Erythroblast (primary cell): ENCODE measurements at regions not wholly inside any gene's neighbourhood (a gene's known extent, or its start where the extent isn't known, plus 50 kb on each side); places are given as distances from the start of the nearest gene placed in this dataset.

Source experiments
- DNase-seq, 2 experiments: peaks; one replicate each; lab custom pipeline; 2025; lab: John Stamatoyannopoulos, UW
- GATA1 ChIP-seq: IDR thresholded peaks from 2 replicates; pipeline ENCODE4 v1.6.1; 2011; ENCODE audit warnings: low read depth, mild to moderate bottlenecking, control low read depth, low read length, moderate library complexity
- POLR2A ChIP-seq: IDR thresholded peaks from 2 replicates; pipeline ENCODE4 v1.6.1; 2011; ENCODE audit warnings: mild to moderate bottlenecking, low read length

GRCh38 chr1:5506634-5507033 is 485.6 kb downstream of the NPHP4 start:
- no peak for DNase-seq
- TF ChIP-seq GATA1 (no peak), POLR2A (no peak)

GRCh38 chr1:5505944-5506343 is 486.3 kb downstream of the NPHP4 start:
- no peak for TF ChIP-seq POLR2A
- TF ChIP-seq GATA1, result no peak
- DNase-seq, result no peak

- TF ChIP-seq POLR2A, result no peak
- no peak for TF ChIP-seq GATA1
- no peak for DNase-seq
These were observed 487.9 kb downstream of the NPHP4 start for GRCh38 chr1:5504364-5504740.

- TF ChIP-seq GATA1 (no peak), POLR2A (no peak)
These were observed 488.5 kb downstream of the NPHP4 start for GRCh38 chr1:5503556-5504363.

GRCh38 chr1:5502311-5503194 is 489.7 kb downstream of the NPHP4 start:
- TF ChIP-seq GATA1 (no peak), POLR2A (no peak)
- no peak for DNase-seq

More at GRCh38 chr1:5503556-5504363, 488.5 kb downstream of the NPHP4 start:
- DNase-seq, result no peak

- no peak for DNase-seq
- TF ChIP-seq POLR2A, result no peak
- TF ChIP-seq GATA1, result no peak
These were observed 490.9 kb downstream of the NPHP4 start for GRCh38 chr1:5501206-5501930.

- no peak for TF ChIP-seq POLR2A
- TF ChIP-seq GATA1, result no peak
- no peak for DNase-seq
These were observed 491.7 kb downstream of the NPHP4 start for GRCh38 chr1:5500541-5500940.

GRCh38 chr1:5497503-5497902 is 494.7 kb downstream of the NPHP4 start:
- TF ChIP-seq POLR2A, result no peak
- no peak for TF ChIP-seq GATA1
- no peak for DNase-seq

GRCh38 chr1:5495596-5496410 is 496.4 kb downstream of the NPHP4 start:
- TF ChIP-seq POLR2A, result no peak
- TF ChIP-seq GATA1, result no peak
- no peak for DNase-seq

GRCh38 chr1:5494518-5494917 is 497.7 kb downstream of the NPHP4 start:
- no peak for DNase-seq
- TF ChIP-seq GATA1 (no peak), POLR2A (no peak)

GRCh38 chr1:5493851-5494311 is 498.3 kb downstream of the NPHP4 start:
- no peak for TF ChIP-seq GATA1
- no peak for TF ChIP-seq POLR2A
- DNase-seq, result no peak

- no peak for DNase-seq
- TF ChIP-seq POLR2A, result no peak
- TF ChIP-seq GATA1, result no peak
These were observed 498.9 kb downstream of the NPHP4 start for GRCh38 chr1:5493275-5493674.

- no peak for DNase-seq
- TF ChIP-seq POLR2A, result no peak
These were observed 499.4 kb downstream of the NPHP4 start for GRCh38 chr1:5492846-5493245.
